Caco-2 (cell line): ENCODE measurements at regions not wholly inside any gene's neighbourhood (a gene's known extent, or its start where the extent isn't known, plus 50 kb on each side); places are given as distances from the start of the nearest gene placed in this dataset.

Source experiments
- BruUV-seq: library from RNA; stranded (reverse); fragments of 400-500 nt; replicated peaks from 2 replicates; lab custom pipeline; 2021; lab: Mats Ljungman, UMichigan
- CTCF ChIA-PET: fragments of 300-600 bp; sonication (Branson Sonifier 250); formaldehyde crosslinking; loops from one replicate; lab custom pipeline; 2022; ENCODE audit warnings: antibody characterized with exemption; lab: Charles Lee
- POLR2A ChIA-PET: fragments of 300-600 bp; sonication (Branson Sonifier 250); formaldehyde crosslinking; loops from one replicate; lab custom pipeline; 2022; ENCODE audit warnings: antibody characterized with exemption; lab: Charles Lee
- DNase-seq, 2 experiments: peaks; one replicate each; pipeline versions ENCODE4 v3.0.0 to v3.0.0-alpha.2; 2020 to 2022
- H3K27me3 ChIP-seq: replicated peaks from 2 replicates; pipeline ENCODE4 v1.6.0; 2011; ENCODE audit warnings: low read length; ENCODE audit not compliant: control insufficient read depth, insufficient read depth
- H3K36me3 ChIP-seq: 2 replicates; pipeline ENCODE4 v1.5.1; 2011; ENCODE audit warnings: low read length; ENCODE audit not compliant: control insufficient read depth, insufficient read depth
- H3K4me1 ChIP-seq: fragments of 250-450 bp; sonication (Bioruptor Pico); 2 replicates; pipeline ENCODE4 v1.5.1; 2020; ENCODE audit warnings: mild to moderate bottlenecking
- H3K4me3 ChIP-seq: 2 replicates; pipeline ENCODE4 v1.5.1; 2011; ENCODE audit warnings: low read depth, mild to moderate bottlenecking, control low read depth, low read length
- H3K9me3 ChIP-seq: fragments of 250-450 bp; sonication (Bioruptor Pico); 2 replicates; pipeline ENCODE4 v1.5.1; 2020; ENCODE audit warnings: mild to moderate bottlenecking, moderate library complexity
- H3K27ac Mint-ChIP-seq: one replicate; pipeline ENCODE4 v1.8.0; 2022; ENCODE audit warnings: mixed read lengths; ENCODE audit not compliant: unreplicated experiment
- H3K27me3 Mint-ChIP-seq: one replicate; pipeline ENCODE4 v1.8.0; 2022; ENCODE audit warnings: mixed read lengths; ENCODE audit not compliant: insufficient read depth, unreplicated experiment
- H3K36me3 Mint-ChIP-seq: one replicate; pipeline ENCODE4 v1.8.0; 2022; ENCODE audit warnings: mild to moderate bottlenecking, mixed read lengths; ENCODE audit not compliant: insufficient read depth, unreplicated experiment
- H3K4me1 Mint-ChIP-seq: one replicate; pipeline ENCODE4 v1.8.0; 2022; ENCODE audit warnings: low read depth, mixed read lengths; ENCODE audit not compliant: unreplicated experiment
- H3K4me3 Mint-ChIP-seq: one replicate; pipeline ENCODE4 v1.8.0; 2022; ENCODE audit warnings: mild to moderate bottlenecking, moderate library complexity, mixed read lengths; ENCODE audit not compliant: unreplicated experiment
- H3K9me3 Mint-ChIP-seq: one replicate; pipeline ENCODE4 v1.8.0; 2022; ENCODE audit warnings: mixed read lengths; ENCODE audit not compliant: unreplicated experiment
- intact Hi-C: fragments of 100-400 bp; cut with micrococcal nuclease; formaldehyde crosslinking; loops from one replicate; pipeline ENCODE4 v1.10.0; 2022; ENCODE audit not compliant: unreplicated experiment
- TF ChIP-seq, protein P1 (sequence below), 2 experiments: fragments of 200-600 bp in 1 of 2; IDR thresholded peaks; 1 replicate in 1 of 2; 2 replicates in 1 of 2; pipeline versions ENCODE4 v1.5.1 to v1.8.0; 2011 to 2022; ENCODE audit warnings: antibody characterized with exemption in 1 of 2, control low read depth in 1 of 2, inconsistent platforms in 1 of 2, low read depth in 1 of 2, low read length in 1 of 2, mild to moderate bottlenecking in 1 of 2, moderate library complexity in 1 of 2; ENCODE audit not compliant: insufficient read depth in 1 of 2, severe bottlenecking in 1 of 2, unreplicated experiment in 1 of 2

DNA sequence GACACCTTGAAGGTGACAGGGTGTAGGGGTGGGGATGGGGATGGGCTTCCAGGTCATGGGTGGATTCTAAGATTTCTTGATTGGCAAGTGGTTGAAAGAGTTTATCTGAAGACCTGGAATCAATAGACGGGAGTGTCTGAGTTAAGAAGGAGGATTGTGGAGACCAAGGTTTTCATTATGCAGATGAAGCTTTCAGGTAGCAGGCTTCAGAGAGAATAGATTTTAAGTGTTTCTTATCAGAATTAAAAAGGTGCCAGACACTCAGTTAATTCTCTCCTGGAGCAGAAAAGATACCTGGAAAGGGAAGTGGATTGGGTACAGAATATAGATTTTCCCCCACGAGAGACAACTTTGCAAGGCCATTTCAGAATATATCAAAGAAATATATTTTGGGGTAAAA is 211.7 kb upstream of the PRICKLE1 start:
- Histone ChIP-seq H3K4me3 (no peak overlapping the region), H3K4me1 (no peaks in the 10 kb centered on the region; the same call in 1 of the 2 replicates), H3K27me3 (no peaks in the 10 kb centered on the region), H3K36me3 (no peaks in the 10 kb centered on the region), H3K9me3 (no peaks in the 10 kb centered on the region)
- TF ChIP-seq, protein P1, sequence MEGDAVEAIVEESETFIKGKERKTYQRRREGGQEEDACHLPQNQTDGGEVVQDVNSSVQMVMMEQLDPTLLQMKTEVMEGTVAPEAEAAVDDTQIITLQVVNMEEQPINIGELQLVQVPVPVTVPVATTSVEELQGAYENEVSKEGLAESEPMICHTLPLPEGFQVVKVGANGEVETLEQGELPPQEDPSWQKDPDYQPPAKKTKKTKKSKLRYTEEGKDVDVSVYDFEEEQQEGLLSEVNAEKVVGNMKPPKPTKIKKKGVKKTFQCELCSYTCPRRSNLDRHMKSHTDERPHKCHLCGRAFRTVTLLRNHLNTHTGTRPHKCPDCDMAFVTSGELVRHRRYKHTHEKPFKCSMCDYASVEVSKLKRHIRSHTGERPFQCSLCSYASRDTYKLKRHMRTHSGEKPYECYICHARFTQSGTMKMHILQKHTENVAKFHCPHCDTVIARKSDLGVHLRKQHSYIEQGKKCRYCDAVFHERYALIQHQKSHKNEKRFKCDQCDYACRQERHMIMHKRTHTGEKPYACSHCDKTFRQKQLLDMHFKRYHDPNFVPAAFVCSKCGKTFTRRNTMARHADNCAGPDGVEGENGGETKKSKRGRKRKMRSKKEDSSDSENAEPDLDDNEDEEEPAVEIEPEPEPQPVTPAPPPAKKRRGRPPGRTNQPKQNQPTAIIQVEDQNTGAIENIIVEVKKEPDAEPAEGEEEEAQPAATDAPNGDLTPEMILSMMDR (IDR thresholded peaks at IDR 0.05; ENCODE audit: insufficient read depth in 1 of 2, low read depth in 1 of 2, low read length in 1 of 2, severe bottlenecking in 1 of 2, unreplicated experiment in 1 of 2), result no peak
- Mint-ChIP-seq H3K27ac (no peak overlapping the region), H3K9me3 (no peaks in the 10 kb centered on the region), H3K4me1 (peaks cover 7% of the 10 kb centered on the region), H3K36me3 (no peaks in the 10 kb centered on the region), H3K27me3 (no peaks in the 10 kb centered on the region), H3K4me3 (no peak overlapping the region)
- no peak for DNase-seq
- CTCF ChIA-PET, result no interaction called here
- BruUV-seq, result no TSS peak
- POLR2A ChIA-PET, result interaction anchor here (0.5 kb wide), 1 partner anchor 12 kb away, joined by 4 read pairs; no protein-coding TSS in a partner anchor
- intact Hi-C loops, result no loop called here

DNA sequence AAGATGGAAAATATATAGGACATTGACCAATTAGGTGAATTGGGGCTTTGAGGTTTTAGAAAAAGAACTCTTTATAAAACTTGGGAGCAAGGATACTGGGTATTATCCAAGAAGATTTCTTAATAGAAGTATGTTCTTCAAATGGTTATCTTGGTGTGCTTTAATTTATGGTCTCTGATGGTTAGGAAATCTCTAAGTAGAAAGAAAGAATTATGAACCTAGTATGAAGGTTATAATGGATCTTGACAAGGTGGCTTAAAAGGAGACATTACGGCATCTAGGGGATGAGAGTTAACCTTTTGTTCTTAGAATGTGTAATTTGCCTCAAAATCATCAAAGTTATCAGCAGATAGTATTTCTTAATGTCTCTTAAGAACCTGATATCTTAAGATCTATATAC is 210.4 kb upstream of the PRICKLE1 start:
- intact Hi-C loops, result loop anchor here (10.0 kb wide), 1 partner anchor 165 kb away; no protein-coding TSS in a partner anchor
- Histone ChIP-seq H3K36me3 (no peaks in the 10 kb centered on the region), H3K4me3 (no peak overlapping the region), H3K4me1 (no peaks in the 10 kb centered on the region; the same call in 1 of the 2 replicates), H3K27me3 (no peaks in the 10 kb centered on the region), H3K9me3 (no peaks in the 10 kb centered on the region)
- H3K36me3 Mint-ChIP-seq, result no peaks in the 10 kb centered on the region
- H3K4me3 Mint-ChIP-seq, result no peak overlapping the region
- TF ChIP-seq, protein P1 (IDR thresholded peaks at IDR 0.05; ENCODE audit: insufficient read depth in 1 of 2, low read depth in 1 of 2, low read length in 1 of 2, severe bottlenecking in 1 of 2, unreplicated experiment in 1 of 2), result no peak
- ChIA-PET POLR2A (no interaction called here), CTCF (no interaction called here)
- DNase-seq, result no peak
- H3K4me1 Mint-ChIP-seq, result peaks cover 7% of the 10 kb centered on the region
- H3K27ac Mint-ChIP-seq, result no peak overlapping the region
- H3K9me3 Mint-ChIP-seq, result no peaks in the 10 kb centered on the region
- BruUV-seq, result no TSS peak
- no peaks in the 10 kb centered on the region for H3K27me3 Mint-ChIP-seq

DNA sequence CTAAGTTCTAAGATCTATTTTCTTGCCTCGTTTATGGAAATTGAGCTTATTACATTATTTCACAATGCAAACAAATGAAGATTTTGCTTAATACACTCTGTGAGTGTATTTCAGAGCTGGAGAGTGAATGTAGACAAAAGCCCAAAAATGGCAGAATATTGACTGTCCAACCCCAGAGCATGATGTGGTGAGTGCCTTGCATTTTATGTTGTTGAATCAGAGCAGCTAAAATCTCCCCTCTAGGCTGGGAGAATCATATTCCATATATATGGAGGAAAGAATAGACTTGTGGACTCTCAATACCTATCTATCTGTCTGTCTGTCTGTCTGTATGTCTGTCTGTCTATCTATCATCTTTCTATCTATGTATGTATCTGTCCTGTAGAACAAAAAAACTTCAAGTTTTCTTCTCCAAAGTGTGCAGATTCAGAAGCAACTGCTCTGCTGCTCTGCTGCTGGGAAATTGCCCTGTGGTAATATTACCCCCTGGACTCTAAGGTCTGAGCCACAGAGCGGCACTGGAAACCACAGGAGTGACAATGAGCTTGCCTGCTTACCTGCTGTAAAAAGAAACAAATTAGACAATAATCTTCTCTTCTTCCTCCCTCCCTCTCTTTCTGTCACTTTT is 209.4 kb upstream of the PRICKLE1 start:
- Mint-ChIP-seq H3K27ac (no peak overlapping the region), H3K36me3 (no peaks in the 10 kb centered on the region), H3K4me1 (peaks cover 7% of the 10 kb centered on the region), H3K4me3 (no peak overlapping the region), H3K27me3 (no peaks in the 10 kb centered on the region), H3K9me3 (no peaks in the 10 kb centered on the region)
- TF ChIP-seq, protein P1 (IDR thresholded peaks at IDR 0.05; ENCODE audit: insufficient read depth in 1 of 2, low read depth in 1 of 2, low read length in 1 of 2, severe bottlenecking in 1 of 2, unreplicated experiment in 1 of 2), result no peak
- BruUV-seq, result no TSS peak
- Histone ChIP-seq H3K36me3 (no peaks in the 10 kb centered on the region), H3K4me3 (no peak overlapping the region), H3K9me3 (no peaks in the 10 kb centered on the region), H3K27me3 (no peaks in the 10 kb centered on the region), H3K4me1 (no peaks in the 10 kb centered on the region; the same call in 1 of the 2 replicates)
- ChIA-PET POLR2A (no interaction called here), CTCF (no interaction called here)
- intact Hi-C loops, result loop anchor here (10.0 kb wide), 1 partner anchor 166 kb away; no protein-coding TSS in a partner anchor
- no peak for DNase-seq
